GM12872 (cell line): ENCODE measurements at regions not wholly inside any gene's neighbourhood (a gene's known extent, or its start where the extent isn't known, plus 50 kb on each side); places are given as distances from the start of the nearest gene placed in this dataset.

Experiments
- TF ChIP-seq, protein P1 (sequence below): IDR thresholded peaks from 3 replicates; pipeline ENCODE4 v1.5.1; 2011; ENCODE audit warnings: low read depth, mild to moderate bottlenecking, low read length, moderate library complexity; ENCODE audit not compliant: insufficient read depth

DNA sequence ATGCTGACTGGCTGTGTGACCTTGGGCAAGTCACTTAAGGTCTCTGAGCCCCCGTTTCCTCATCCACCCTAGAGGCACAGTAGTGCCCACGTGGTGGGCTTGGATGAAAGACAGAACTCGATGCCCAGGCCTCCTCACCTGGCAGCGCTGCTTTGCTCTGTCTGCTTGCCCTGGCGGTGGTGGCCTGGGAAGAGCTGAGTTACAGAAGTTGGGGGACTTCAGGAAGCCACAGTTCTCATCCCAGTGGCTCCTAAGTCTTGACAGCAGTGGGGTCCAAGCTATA is 171.5 kb upstream of the IER5L start:
- TF ChIP-seq, protein P1, sequence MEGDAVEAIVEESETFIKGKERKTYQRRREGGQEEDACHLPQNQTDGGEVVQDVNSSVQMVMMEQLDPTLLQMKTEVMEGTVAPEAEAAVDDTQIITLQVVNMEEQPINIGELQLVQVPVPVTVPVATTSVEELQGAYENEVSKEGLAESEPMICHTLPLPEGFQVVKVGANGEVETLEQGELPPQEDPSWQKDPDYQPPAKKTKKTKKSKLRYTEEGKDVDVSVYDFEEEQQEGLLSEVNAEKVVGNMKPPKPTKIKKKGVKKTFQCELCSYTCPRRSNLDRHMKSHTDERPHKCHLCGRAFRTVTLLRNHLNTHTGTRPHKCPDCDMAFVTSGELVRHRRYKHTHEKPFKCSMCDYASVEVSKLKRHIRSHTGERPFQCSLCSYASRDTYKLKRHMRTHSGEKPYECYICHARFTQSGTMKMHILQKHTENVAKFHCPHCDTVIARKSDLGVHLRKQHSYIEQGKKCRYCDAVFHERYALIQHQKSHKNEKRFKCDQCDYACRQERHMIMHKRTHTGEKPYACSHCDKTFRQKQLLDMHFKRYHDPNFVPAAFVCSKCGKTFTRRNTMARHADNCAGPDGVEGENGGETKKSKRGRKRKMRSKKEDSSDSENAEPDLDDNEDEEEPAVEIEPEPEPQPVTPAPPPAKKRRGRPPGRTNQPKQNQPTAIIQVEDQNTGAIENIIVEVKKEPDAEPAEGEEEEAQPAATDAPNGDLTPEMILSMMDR, result no peak

DNA sequence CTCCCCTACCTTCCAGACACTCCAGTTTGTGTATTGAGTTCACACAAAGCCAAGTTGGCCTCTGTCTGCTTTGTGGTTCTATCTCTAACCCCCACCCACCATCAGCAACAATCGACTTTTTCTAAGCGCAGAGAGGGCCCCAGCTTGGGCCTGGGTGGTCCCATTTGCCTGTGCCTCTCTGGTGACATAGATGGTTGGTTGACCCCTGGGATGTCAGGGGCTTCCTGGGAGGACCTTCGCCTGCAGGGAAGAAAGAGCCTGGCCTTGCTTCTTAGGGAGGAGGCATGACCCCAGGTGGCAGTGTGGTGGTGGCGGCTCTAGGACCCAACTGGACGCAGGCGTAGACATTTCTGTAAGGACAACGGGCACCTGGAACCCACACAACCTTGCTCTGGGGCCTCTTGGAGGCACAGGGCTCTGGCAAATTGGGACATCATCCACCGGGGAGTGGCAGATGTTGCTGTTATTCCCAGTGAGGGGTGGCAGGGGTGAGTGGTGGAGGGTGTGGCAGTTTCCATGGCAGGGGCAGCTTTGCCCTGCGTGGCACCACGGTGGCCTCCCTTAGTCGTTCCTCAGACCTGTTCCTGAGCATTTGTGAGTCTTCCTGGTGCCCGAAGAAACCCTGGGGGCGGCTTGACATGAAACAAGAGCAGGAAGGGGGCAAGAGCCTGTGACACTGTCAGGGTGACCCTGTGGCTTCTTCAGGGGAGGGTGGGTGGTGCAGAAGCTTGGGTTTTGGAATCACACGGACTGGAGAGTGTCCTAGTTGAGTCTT is 171.0 kb upstream of the IER5L start:
- TF ChIP-seq, protein P1, result no peak

DNA sequence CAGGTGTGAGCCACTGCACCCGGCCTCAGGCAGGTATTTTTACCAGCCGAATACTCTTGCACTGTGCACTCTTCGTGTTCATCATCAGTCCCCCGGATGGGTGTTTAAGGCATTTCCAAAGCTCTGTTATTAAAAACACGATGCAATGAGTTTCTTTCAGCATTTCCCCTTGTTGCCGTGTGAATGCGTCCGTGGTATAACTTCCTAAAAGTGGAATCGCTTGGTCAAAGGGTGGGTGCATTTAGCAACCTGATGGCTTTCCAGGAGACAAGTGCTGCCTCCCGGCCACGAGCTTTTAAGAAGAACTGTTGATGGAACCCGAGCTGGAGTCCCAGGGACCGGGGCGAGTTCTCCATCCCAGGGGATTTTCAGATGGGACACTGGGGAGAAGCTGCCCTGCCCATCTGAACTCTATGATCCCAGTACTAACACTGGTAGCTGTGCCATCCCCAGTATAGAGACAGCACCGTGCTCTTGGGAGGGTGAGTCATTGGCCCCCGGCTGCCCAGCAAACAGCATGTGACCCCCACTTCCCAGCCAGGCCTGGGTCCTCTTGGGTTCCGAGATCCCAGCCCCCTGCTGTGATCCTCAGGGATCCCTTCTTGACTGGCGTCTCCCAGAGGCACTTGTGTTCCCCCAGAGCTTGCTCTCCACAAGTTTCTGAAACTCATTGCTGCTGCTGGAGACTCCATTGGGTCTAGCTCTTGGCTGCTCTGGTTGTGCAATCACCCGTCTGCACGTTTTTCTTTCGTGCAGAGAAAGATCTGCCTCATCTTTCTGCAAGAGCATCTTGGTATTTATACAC is 169.5 kb upstream of the IER5L start:
- TF ChIP-seq, protein P1, result no peak

DNA sequence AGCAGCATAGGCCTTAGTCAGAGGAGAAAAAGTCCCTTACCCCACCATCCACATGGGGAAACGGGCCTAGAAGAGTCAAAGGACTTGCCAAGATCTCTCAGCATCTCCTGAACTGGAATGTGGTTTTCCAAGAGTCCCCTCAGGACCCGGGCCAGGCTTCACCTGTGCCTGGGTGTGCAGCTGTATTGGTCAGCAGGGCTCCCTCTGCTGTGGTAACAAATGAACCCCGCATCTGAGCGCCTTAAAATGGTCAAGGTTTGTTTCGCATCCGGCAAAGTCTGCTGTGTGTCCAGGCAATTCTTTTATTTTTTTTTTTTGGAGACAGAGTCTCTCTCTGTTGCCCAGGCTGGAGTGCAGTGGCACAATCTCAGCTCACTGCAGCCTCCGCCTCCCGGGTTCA is 168.0 kb upstream of the IER5L start:
- TF ChIP-seq, protein P1, result no peak

DNA sequence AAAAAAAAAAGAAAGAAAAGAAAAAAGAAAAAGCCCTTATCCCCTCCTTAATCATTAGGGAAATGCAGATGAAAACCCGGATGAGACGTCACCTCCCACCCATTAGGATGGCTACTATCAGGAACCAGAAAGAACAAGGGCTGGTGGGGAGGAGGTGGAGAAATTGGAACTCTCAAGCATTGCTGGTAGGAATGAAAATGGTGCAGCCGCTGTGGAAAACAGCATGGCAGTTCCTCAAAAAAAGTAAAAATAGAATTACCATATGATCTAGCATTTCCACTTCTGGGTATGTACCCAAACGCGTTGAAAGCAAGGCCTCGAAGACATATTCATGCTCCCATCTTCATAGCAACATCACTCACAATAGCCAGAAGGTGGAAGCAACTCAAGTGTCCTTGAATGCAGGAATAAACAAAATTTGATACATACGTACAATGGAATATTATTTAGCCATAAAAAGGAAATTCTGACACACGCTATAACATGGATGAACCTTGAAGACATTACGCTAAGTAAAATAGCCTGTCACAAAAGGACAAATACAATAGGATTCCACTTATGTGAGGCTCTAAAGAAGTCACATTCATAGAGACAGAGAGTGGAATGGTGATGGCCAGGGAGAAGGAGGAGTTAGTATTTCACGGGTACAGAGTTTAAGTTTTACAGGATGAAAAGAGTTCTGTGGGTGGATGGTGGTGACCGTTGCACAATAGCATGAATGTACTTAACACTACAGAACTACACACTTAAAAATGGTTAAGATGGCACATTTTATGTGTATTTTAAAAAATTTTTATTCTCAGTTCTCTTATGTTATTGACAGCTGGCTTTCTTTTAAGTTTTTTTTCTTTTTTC is 166.8 kb upstream of the IER5L start:
- TF ChIP-seq, protein P1, result no peak

DNA sequence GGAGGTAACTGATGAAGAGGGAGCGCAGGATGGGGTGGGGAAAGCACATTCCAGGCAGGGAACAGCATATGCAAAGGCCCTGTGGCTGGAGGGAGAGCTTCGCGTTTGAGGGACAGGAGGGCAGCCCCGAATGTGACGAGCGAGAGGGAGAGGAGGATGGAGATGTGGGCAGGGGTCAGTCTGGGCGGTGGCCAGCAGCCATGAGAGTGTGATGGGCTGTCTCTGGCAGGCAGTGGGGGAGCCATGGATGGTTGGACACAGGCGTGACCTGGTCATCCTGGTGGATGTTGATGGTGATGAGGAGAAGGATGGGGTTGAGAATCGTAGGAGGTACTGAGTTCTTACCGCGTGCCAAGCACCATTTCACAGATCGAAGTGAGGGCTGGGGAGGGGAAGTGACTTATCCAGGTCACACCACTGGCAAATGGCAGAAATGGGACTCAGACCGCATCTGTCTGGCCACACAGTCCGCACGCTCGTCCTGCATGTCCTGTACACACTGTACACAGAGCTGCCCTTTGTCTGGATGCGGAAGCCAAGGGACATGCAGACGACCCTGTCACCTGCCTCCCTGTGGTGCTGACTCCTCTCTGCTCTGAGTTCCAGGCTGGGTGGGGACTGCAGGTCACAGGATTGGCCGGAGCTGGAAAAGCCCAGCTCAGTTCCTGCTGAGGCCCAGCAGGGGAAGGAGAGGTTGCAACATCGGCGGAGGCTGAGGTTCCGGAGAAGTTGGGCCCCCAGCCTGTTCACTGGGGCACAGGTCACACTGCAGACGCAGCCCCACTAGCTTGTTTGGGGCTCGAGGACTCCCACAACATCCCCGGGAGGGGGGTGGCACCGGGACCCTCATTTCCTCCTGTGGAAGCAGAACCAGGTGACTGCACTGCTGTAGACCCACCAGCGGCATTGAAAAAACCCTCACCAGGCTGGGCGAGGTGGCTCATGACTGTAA is 165.6 kb upstream of the IER5L start:
- TF ChIP-seq, protein P1, result no peak
